ENCODE measurements at regions not wholly inside any gene's neighbourhood (a gene's known extent, or its start where the extent isn't known, plus 50 kb on each side); places are given as distances from the start of the nearest gene placed in this dataset.
"Not testable (repeated sequence)": the region's sequence is repeated elsewhere in the genome, so short reads cannot be mapped to it uniquely, and the experiment has no call there.

DNA sequence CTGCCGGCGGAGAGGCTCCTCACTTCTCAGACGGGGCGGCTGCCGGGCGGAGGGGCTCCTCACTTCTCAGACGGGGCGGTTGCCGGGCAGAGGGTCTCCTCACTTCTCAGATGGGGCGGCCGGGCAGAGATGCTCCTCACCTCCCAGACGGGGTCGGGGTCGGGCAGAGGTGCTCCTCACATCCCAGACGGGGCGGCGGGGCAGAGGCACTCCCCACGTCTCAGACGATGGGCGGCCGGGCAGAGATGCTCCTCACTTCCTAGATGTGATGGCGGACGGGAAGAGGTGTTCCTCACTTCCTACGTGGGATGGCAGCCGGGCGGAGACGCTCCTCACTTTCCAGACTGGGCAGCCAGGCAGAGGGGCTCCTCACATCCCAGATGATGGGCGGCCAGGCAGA lies 126.5 kb upstream of the PTPRG start:
- not testable (repeated sequence) for H3K27ac ChIP-seq (ENCODE audit: low read depth, low read length); H3K4me3 ChIP-seq (ENCODE audit: low read depth, low read length)
- 92% methylated on average over 12 of the region's 28 CpGs for WGBS (ENCODE audit: insufficient coverage)

GRCh38 chr3:61435361-61435760 lies 126.0 kb upstream of the PTPRG start:
- H3K4me1 ChIP-seq (ENCODE audit: control insufficient read depth, insufficient read depth, low read length); H3K27me3 ChIP-seq (ENCODE audit: control insufficient read depth, insufficient read depth, low read length); H3K4me3 ChIP-seq (ENCODE audit: low read depth, low read length); H3K36me3 ChIP-seq (ENCODE audit: control insufficient read depth, insufficient read depth, low read length); H3K27ac ChIP-seq (ENCODE audit: low read depth, low read length); H3K9me3 ChIP-seq (ENCODE audit: control insufficient read depth, insufficient read depth, low read length); DNase-seq (ENCODE audit: low read depth in 4 of 6, low spot score in 6 of 6): not testable (repeated sequence)
- 96% methylated on average over 8 of the region's 20 CpGs for WGBS (ENCODE audit: insufficient coverage)

More for the DNA sequence above, 126.5 kb upstream of the PTPRG start:
- H3K9me3 ChIP-seq (ENCODE audit: control insufficient read depth, insufficient read depth, low read length); H3K4me1 ChIP-seq (ENCODE audit: control insufficient read depth, insufficient read depth, low read length); DNase-seq (ENCODE audit: low read depth in 4 of 6, low spot score in 6 of 6); H3K27me3 ChIP-seq (ENCODE audit: control insufficient read depth, insufficient read depth, low read length); H3K36me3 ChIP-seq (ENCODE audit: control insufficient read depth, insufficient read depth, low read length): not testable (repeated sequence)

GRCh38 chr3:61438253-61439121 lies 122.9 kb upstream of the PTPRG start:
- DNase-seq (ENCODE audit: low read depth in 4 of 6, low spot score in 6 of 6), result peak in 1 of 6 donors; percentile 34
- H3K4me1 ChIP-seq (ENCODE audit: control insufficient read depth, insufficient read depth, low read length), result no peaks in the 10 kb centered on the region
- no peaks in the 10 kb centered on the region for H3K9me3 ChIP-seq (ENCODE audit: control insufficient read depth, insufficient read depth, low read length)
- H3K36me3 ChIP-seq (ENCODE audit: control insufficient read depth, insufficient read depth, low read length), result no peaks in the 10 kb centered on the region
- H3K27me3 ChIP-seq (ENCODE audit: control insufficient read depth, insufficient read depth, low read length), result no peaks in the 10 kb centered on the region
- 51% methylated on average over 2 of the region's 3 CpGs for WGBS (ENCODE audit: insufficient coverage)
- no peak overlapping the region for H3K4me3 ChIP-seq (ENCODE audit: low read depth, low read length)
- no peak overlapping the region for H3K27ac ChIP-seq (ENCODE audit: low read depth, low read length)

DNA sequence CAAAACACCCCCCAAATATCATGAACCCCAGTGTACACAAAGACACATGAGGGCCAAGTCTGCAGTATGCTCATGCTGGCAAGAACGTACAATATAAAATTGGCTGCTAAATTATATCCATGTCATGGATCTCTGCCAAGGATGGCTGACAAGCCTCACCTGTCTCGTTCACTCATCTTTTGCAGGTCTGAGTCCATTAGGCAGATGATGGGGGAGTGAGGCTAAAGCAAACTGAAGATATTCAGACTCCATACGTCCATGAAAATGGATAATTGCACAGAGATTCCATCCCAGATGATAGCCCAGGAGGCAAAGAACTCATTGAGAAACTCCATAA lies 122.3 kb upstream of the PTPRG start:
- H3K4me3 ChIP-seq (ENCODE audit: low read depth, low read length), result no peak overlapping the region
- WGBS (ENCODE audit: insufficient coverage), result 67% methylated on average over 1 of the region's 3 CpGs
- DNase-seq (ENCODE audit: low read depth in 4 of 6, low spot score in 6 of 6), result peak in 2 of 6 donors; percentile 46 to 47
- no peak overlapping the region for H3K27ac ChIP-seq (ENCODE audit: low read depth, low read length)
- no peaks in the 10 kb centered on the region for H3K36me3 ChIP-seq (ENCODE audit: control insufficient read depth, insufficient read depth, low read length)
- no peaks in the 10 kb centered on the region for H3K4me1 ChIP-seq (ENCODE audit: control insufficient read depth, insufficient read depth, low read length)
- no peaks in the 10 kb centered on the region for H3K9me3 ChIP-seq (ENCODE audit: control insufficient read depth, insufficient read depth, low read length)
- no peaks in the 10 kb centered on the region for H3K27me3 ChIP-seq (ENCODE audit: control insufficient read depth, insufficient read depth, low read length)

GRCh38 chr3:61442696-61443095 lies 118.7 kb upstream of the PTPRG start:
- 90% methylated on average over 2 of the region's 3 CpGs for WGBS (ENCODE audit: insufficient coverage)
- no peaks in the 10 kb centered on the region for H3K4me1 ChIP-seq (ENCODE audit: control insufficient read depth, insufficient read depth, low read length)
- no peaks in the 10 kb centered on the region for H3K36me3 ChIP-seq (ENCODE audit: control insufficient read depth, insufficient read depth, low read length)
- H3K27me3 ChIP-seq (ENCODE audit: control insufficient read depth, insufficient read depth, low read length), result no peaks in the 10 kb centered on the region
- no peak for DNase-seq (ENCODE audit: low read depth in 4 of 6, low spot score in 6 of 6)
- no peak overlapping the region for H3K4me3 ChIP-seq (ENCODE audit: low read depth, low read length)
- no peaks in the 10 kb centered on the region for H3K9me3 ChIP-seq (ENCODE audit: control insufficient read depth, insufficient read depth, low read length)
- no peak overlapping the region for H3K27ac ChIP-seq (ENCODE audit: low read depth, low read length)

DNA sequence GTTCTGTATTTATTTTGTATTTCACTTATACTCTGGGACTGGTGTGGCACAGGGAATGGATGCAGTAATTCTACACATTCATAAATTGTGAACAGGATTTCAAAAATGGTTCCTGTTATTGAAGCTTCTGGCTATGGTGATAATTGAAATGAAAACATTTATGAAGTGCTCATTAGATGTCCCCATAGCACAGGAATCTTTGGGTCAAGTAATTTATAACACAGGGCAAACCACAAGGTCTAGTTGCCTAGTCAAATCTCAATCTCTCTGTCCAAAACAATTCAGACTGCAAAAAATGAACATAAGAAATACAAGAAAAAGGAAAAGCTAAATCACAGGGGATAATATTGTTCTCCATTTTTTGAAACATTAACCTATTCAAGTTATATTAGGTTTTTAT lies 117.5 kb upstream of the PTPRG start:
- Histone ChIP-seq H3K36me3 (ENCODE audit: control insufficient read depth, insufficient read depth, low read length) (no peaks in the 10 kb centered on the region), H3K27ac (ENCODE audit: low read depth, low read length) (no peak overlapping the region), H3K9me3 (ENCODE audit: control insufficient read depth, insufficient read depth, low read length) (no peaks in the 10 kb centered on the region), H3K4me1 (ENCODE audit: control insufficient read depth, insufficient read depth, low read length) (no peaks in the 10 kb centered on the region), H3K27me3 (ENCODE audit: control insufficient read depth, insufficient read depth, low read length) (no peaks in the 10 kb centered on the region), H3K4me3 (ENCODE audit: low read depth, low read length) (no peak overlapping the region)
- no peak for DNase-seq (ENCODE audit: low read depth in 4 of 6, low spot score in 6 of 6)

DNA sequence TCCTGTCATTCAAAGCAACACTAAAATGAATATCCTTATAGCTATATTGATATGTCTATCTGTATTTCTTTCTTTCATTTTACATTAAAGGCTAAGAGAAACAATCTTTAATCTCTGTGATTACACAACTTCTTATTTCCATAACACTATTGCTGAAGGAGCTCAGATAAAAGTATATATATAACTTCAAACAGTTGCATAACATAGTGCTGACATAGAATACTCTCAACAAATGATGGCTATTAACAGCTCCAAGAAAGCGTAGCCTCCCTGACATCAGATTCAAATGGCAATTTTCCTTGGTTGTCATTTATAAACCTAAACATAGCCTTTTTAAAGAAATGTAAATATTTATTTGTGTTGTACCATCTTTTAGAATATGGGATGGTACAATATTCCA lies 116.6 kb upstream of the PTPRG start:
- no CpG with 5 or more reads among the region's 1 CpG for WGBS (ENCODE audit: insufficient coverage)

GRCh38 chr3:61445924-61446323 lies 115.4 kb upstream of the PTPRG start:
- H3K27me3 ChIP-seq (ENCODE audit: control insufficient read depth, insufficient read depth, low read length), result no peaks in the 10 kb centered on the region
- no peak for DNase-seq (ENCODE audit: low read depth in 4 of 6, low spot score in 6 of 6)
- 85% methylated on average over 3 of the region's 7 CpGs for WGBS (ENCODE audit: insufficient coverage)
- no peaks in the 10 kb centered on the region for H3K9me3 ChIP-seq (ENCODE audit: control insufficient read depth, insufficient read depth, low read length)
- no peak overlapping the region for H3K27ac ChIP-seq (ENCODE audit: low read depth, low read length)
- no peak overlapping the region for H3K4me3 ChIP-seq (ENCODE audit: low read depth, low read length)
- H3K4me1 ChIP-seq (ENCODE audit: control insufficient read depth, insufficient read depth, low read length), result no peaks in the 10 kb centered on the region
- no peaks in the 10 kb centered on the region for H3K36me3 ChIP-seq (ENCODE audit: control insufficient read depth, insufficient read depth, low read length)

More for the DNA sequence above, 116.6 kb upstream of the PTPRG start:
- no peaks in the 10 kb centered on the region for H3K9me3 ChIP-seq (ENCODE audit: control insufficient read depth, insufficient read depth, low read length)
- H3K4me1 ChIP-seq (ENCODE audit: control insufficient read depth, insufficient read depth, low read length), result no peaks in the 10 kb centered on the region
- H3K27me3 ChIP-seq (ENCODE audit: control insufficient read depth, insufficient read depth, low read length), result no peaks in the 10 kb centered on the region
- no peak for DNase-seq (ENCODE audit: low read depth in 4 of 6, low spot score in 6 of 6)
- H3K4me3 ChIP-seq (ENCODE audit: low read depth, low read length), result no peak overlapping the region
- no peaks in the 10 kb centered on the region for H3K36me3 ChIP-seq (ENCODE audit: control insufficient read depth, insufficient read depth, low read length)
- no peak overlapping the region for H3K27ac ChIP-seq (ENCODE audit: low read depth, low read length)

GRCh38 chr3:61446341-61446740 lies 115.0 kb upstream of the PTPRG start:
- H3K36me3 ChIP-seq (ENCODE audit: control insufficient read depth, insufficient read depth, low read length), result no peaks in the 10 kb centered on the region
- H3K4me1 ChIP-seq (ENCODE audit: control insufficient read depth, insufficient read depth, low read length), result no peaks in the 10 kb centered on the region
- H3K4me3 ChIP-seq (ENCODE audit: low read depth, low read length), result no peak overlapping the region
- H3K27me3 ChIP-seq (ENCODE audit: control insufficient read depth, insufficient read depth, low read length), result no peaks in the 10 kb centered on the region
- no peak for DNase-seq (ENCODE audit: low read depth in 4 of 6, low spot score in 6 of 6)
- no peak overlapping the region for H3K27ac ChIP-seq (ENCODE audit: low read depth, low read length)
- no peaks in the 10 kb centered on the region for H3K9me3 ChIP-seq (ENCODE audit: control insufficient read depth, insufficient read depth, low read length)

- H3K9me3 ChIP-seq (ENCODE audit: control insufficient read depth, insufficient read depth, low read length), result no peaks in the 10 kb centered on the region
- no peaks in the 10 kb centered on the region for H3K27me3 ChIP-seq (ENCODE audit: control insufficient read depth, insufficient read depth, low read length)
- no peak overlapping the region for H3K27ac ChIP-seq (ENCODE audit: low read depth, low read length)
- H3K4me1 ChIP-seq (ENCODE audit: control insufficient read depth, insufficient read depth, low read length), result no peaks in the 10 kb centered on the region
- no CpG with 5 or more reads among the region's 2 CpGs for WGBS (ENCODE audit: insufficient coverage)
- DNase-seq (ENCODE audit: low read depth in 4 of 6, low spot score in 6 of 6), result no peak
- no peaks in the 10 kb centered on the region for H3K36me3 ChIP-seq (ENCODE audit: control insufficient read depth, insufficient read depth, low read length)
- no peak overlapping the region for H3K4me3 ChIP-seq (ENCODE audit: low read depth, low read length)
These were observed 113.0 kb upstream of the PTPRG start for GRCh38 chr3:61448378-61448777.
